Left forelimb (tissue), 1 donor: ENCODE measurements at regions not wholly inside any gene's neighbourhood (a gene's known extent, or its start where the extent isn't known, plus 50 kb on each side); places are given as distances from the start of the nearest gene placed in this dataset.
"Not testable (repeated sequence)": the region's sequence is repeated elsewhere in the genome, so short reads cannot be mapped to it uniquely, and the experiment has no call there.

Experiments
- DNase-seq: peaks from one replicate; pipeline ENCODE4 v3.0.0-alpha.2; 2018; ENCODE audit warnings: low spot score

DNA sequence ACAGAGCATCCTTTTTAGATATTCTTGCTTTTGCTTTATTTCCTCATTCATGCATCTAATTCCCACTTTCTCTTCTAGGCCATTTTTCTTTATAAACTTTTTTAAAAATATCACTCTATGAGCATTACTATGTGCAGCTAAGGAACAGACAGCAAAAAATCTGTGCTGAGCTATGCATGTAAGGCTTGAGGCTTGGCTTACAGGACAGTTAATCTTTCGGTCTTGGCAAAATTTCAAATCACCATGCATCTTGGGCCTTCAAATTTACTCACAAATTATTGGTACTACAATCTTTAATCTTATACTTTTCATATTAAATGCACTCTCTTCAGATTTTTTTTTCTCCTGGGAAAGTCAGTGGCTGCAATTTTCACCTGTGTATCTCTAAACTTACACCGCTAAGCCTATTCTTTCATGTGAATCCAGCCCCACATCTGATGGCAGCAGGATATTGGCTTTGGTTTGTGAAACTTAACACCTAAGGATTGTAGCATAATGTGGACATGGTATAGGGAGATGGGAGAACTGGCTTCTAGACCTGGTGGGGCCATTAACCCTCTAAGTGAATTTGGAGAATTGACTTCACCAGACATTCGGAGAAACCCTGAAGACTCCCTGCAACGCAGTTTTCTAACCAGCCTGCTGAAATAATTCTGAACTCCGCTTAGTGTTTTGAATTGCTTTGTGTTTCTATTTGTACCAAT is 278.3 kb downstream of the SPRY1 start:
- no peak for DNase-seq

DNA sequence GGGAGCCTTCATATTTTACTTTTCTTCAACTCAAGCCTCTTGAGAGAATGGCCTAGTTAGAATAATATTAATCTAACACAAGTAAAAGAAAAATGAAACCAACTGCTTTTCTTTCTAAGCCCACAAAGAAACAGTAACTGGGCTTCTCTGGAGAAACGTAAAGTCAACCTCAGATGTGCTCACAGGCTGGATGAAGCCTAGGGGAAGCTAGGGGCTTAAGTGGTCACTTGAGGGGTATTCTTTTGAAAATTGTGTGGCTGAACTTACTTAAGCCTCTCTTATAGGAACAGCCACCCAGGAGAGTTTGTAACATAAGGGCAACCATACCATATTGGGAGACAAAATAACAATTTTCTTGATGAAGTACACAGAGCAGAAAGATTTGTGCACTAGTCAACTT is 279.0 kb downstream of the SPRY1 start:
- no peak for DNase-seq

DNA sequence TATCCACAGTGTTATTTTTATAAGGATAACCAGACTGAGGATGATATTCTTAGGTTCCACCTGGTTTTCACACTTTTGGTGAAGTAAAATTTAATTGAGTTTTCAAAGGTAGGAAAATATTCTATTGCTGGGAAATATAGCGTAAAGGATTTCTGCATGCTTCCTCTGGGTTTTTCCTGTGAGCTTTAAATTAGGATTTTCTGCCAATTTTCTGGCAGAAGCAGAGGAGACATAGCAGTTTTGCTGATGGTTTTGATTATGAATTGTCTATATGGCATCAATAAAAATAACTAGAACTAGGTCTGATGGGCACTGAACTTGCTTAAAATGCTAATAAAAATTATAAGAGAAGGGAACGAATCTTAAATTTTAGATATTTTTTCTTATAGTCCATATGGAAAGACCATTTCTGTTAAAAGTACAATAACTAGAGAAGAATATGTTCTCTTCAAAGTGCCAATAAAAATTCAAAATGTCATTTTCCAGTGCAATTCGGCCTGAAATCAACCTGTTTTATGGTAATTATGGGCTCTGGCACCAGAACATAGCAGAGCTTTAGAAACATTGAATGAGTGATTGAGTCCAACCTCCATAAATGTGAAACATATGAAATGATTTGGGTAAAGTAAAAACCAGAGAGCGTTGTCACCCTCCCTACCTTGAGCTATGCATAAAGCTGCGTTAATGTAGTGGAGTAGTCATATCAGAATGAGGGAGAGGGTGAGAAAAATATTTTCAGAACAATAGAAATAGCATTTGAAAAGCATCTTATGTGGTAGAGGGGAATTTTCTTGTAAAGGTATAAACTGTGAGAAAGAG is 279.7 kb downstream of the SPRY1 start:
- no peak for DNase-seq

DNA sequence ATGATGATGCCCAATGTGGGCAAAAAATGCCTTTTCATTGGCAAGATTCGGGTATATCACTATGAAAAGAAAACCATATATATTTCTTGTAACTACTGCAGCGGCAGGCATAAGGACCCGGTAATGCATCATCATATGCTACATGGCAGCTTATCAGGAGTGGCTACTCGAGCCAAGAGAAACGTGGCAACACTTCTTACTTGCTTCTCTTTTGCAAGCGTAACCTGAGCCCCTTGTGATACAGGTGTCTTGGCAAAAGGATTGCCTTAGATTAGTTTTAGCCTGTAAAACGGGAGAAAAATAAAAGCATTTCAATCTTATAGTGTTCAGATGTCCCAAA is 280.3 kb downstream of the SPRY1 start:
- no peak for DNase-seq

DNA sequence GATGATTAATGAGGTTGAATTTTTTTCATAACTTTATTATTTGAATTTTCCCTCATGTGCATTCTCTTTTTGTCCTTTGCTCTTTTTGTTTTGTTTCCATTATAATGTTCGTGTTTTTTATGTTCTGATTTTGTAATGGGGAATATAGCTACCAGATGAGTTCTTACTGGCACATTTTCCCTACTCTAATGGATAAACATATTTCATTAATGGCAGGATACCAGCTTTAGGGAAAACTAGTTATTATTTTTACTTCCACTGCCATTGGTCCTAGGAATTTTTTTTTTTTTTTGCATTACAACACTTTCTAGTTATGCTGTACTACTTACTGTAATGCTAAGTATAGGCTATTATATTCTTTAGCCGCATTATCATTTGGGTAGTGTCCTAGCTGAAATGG is 286.3 kb downstream of the SPRY1 start:
- no peak for DNase-seq

DNA sequence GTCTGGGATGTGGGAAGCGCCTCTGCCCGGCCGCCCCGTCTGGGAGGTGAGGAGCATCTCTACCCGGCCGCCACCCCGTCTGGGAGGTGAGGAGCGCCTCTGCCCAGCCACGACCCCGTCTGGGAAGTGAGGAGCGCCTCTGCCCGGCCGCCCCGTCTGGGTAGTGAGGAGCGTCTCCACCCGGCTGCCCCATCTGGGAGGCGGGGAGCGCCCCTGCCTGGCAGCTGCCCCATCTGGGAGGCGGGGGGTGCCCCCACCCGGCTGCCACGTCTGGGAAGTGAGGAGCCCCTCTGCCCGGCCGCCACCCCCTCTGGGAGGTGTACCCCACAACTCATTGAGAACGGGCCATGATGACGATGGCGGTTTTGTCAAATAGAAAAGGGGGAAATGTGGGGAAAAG is 288.3 kb downstream of the SPRY1 start:
- DNase-seq: not testable (repeated sequence)

DNA sequence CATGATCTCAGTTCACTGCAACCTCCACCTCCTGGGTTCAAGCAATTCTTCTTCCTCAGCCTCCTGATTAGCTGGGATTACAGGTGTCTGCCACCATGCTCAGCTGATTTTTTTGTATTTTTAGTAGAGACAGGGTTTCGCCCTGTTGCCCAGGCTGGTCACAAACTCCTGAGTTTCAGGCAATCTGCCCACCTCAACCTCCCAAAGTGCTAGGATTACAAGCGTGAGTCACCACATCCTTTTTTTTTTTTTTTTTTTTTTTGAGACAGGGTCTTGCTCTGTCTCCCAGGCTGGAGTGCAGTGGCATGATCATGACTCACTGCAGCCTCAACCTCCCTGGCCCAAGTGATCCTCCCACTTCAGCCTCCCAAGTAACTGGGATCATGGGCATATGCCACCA is 298.9 kb downstream of the SPRY1 start:
- DNase-seq: not testable (repeated sequence)

DNA sequence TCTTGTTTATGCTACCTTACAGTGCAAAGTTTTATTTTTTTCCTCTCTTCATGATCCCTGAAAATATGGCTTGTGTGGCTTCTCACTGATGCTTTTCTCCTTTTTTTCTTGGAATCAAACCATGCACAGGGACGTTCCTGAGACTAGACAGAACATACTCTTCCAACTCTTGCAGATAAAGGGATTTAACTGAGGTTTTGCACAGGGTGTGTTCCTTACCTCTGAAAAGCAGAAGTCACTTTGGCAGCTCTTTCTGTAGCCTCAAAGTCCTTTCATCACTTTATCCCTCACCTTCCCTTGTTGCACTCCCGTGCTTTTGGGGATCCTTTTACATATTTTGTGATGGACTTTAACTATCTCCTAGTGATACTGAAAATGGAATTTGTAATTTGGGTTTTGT is 300.1 kb downstream of the SPRY1 start:
- DNase-seq: no peak

DNA sequence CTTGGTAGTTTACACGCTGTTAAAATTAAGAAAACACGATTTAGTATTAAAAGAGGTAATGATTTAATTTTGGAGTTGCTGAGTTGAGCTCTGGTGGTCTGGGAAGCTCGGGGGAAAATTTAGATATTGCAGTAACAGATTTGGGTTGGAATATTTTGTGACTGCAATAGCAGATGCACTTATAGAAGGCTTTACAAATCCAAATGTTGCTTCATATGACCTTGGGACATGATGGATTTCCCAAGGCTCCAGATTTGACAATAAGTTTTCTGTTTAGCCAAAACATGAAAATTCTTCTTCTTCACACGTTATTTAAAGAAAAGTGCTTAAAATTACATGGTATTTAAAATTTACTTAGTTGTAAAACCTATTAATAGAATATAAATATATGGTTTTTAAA is 302.0 kb downstream of the SPRY1 start:
- no peak for DNase-seq

DNA sequence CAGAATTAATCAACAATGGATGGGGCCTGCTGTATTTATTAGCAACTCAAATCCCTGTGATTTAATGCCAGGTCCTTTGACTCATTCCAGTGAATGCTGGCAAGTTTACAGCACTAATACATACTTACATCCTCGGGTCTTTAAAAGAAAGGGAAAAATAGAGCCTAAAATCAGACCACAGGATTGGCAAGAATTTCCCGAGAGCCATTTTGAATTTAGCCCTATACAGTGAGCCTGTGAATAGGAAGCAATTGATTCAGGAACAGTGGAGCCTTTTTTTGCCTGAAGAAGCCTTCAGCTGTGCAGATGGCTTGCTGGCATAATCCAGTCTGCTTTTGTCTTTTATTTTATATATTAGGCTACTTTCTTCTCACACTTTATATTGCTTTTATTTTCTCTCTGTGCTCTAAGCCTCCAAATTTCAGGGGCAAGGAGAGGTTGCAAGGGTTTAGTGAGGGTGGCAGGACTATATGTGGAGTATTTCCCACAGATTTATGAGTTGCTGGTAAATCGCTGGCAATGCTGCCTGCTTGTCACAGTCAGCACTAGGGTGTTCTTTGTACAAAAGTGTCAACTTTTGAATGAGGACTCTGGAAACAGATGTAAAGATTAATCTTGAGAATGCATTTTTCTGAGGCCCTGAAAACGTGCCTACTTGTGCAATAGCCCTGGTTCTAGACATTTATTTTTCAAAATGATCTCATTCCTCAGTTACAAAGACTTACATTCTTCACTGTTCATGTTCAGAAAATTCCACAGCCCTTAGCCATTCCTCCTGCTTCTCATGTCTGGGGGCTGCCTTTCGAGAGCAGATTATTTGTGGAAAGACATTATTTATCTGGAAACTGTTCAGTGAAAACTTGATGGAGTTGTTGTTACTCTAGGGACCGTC is 303.5 kb downstream of the SPRY1 start:
- DNase-seq: no peak

DNA sequence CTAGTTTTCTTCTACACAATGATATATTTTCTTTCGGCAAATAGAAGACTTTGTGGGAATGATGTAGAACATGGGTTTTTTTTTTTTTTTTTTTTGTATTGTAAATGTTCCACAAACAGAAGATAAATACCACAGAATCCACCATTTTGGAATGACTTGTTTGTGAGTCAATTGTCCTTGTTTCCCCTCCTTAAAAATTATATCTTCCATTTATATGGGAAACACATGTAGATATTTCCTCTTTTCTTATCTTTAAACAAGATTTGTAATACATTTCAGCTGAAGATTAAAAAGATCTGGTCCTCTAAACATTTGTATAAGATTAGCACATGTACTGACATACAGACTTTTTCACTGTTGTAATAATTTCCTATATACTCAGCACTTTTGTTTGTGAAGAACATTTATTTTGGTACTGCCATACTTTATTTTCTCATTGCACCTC is 304.6 kb downstream of the SPRY1 start:
- no peak for DNase-seq

DNA sequence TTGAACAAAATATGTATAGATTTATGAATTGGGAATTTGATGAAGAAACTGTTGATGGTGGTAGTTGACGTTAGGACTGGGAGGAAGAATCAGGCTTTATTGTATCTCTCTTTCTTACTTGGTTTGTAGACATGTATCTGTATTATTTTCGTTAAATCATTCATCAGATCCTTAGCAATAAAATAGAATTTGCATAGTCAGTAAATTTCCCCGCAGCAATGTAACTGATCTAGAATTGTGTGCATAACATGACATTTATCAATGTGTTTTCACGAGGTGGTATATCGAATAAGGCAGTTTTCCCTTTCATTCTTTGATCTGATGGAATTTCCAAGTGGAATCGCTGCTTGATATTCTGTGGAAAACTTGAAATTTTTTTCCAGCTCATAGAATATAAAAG is 308.8 kb downstream of the SPRY1 start:
- no peak for DNase-seq

DNA sequence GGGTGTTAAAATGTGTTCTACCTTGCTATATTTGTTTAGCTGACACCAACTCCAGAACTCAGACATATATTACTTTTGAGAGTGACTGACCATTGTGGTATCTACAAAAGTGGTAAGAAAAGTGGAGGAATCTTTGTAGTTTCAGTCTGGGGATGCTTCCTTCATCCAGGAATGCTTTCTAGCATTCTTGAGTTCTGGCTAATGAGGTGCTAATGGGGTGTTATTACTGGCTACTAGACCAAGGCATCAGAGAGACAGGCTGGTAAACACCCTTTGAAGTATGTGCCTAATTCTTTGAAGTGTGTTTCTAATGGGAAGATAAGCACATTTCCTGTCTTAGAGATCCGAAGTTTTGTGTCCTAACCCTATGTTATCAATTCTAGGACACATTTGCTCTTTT is 310.4 kb downstream of the SPRY1 start:
- no peak for DNase-seq

DNA sequence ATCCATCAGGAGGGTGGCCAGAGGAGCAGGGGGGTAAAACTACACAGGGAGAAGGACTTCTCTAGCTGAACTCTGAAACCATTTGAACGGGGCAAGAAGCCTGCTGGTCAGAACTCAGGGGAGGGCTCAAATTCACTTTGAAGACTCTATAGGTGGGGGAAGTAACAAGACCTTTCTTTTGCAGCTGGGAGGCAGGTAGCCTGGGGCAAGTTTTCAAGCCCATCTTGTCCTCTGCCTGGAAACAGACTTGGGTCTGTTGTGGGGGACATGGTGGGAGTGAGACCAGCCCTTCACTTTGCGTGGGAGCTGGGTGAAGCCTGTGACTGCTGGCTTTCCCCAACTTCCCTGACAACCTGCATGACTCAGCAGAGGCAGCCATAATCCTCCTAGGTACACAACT is 312.3 kb downstream of the SPRY1 start:
- no peak for DNase-seq

DNA sequence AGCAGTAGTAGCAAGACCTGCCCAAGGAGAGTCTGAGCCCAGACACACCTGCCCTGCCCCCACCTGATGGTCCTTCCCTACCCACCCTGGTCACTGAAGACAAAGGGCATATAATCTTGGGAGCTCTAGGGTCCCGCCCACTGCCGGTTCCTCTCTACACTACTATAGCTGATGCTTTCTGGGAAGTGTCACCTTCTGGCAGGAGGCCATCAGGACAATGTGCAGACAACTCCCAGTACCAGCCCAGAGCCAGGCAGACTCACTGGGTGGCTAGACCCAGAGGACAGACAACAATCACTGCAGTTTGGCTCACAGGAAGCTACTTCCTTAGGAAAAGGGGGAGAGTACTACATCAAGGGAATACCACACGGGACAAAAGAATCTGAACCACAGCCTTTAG is 312.7 kb downstream of the SPRY1 start:
- DNase-seq: no peak

DNA sequence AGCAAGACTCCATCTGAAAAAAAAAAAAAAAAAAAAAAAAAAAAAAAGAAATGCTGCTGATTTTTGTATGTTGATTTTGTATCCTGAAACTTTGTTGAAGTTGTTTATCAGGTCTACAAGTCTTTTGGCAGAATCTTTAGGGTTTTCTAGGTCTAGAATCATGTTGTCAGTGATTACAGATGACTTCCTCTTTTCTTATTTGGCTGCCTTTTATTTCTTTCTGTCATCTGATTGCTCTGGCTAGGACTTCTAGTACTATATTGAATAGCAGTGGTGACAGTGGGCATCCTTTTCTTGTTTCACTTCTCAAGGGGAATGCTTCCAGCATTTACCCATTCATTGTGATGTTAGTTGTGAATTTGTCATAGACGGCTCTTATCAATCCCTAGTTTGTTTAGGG is 334.4 kb downstream of the SPRY1 start:
- DNase-seq: no peak

DNA sequence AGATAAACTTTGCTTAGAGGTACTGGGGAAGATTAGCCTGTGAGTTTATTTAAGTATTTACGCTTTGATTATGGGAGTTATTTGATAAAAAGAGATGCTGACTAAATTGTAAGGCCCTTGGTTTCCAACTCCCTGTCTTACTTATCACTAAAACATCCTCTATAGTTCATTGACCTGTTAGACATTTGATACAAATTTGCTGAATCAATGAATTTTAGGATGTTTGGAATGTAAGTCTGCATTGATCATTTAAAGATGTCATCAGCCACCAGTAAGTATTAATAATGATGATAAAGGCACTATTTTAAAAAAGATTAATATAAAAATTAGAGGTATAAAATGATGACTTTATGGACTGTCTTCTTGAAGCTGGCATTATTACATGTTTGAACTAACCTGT is 340.6 kb downstream of the SPRY1 start:
- DNase-seq: no peak

DNA sequence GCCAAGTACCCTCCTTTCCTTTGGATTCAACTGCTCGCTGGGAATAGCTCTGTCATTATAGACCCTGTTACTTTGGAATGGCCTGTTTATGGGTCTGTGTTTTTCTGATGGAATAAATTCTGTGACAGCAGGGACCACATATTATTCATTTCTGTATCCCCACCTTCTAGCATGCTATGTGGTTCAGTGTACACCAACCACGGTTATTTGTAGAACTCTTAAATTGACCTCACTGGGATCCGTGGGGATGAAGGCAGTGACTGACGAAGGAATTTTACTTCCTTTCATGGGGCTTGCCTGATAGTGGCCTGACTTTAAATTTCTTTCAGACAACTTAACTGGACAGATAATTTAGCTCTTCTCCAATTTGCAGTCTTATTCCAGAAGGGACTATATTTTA is 343.2 kb downstream of the SPRY1 start:
- no peak for DNase-seq

DNA sequence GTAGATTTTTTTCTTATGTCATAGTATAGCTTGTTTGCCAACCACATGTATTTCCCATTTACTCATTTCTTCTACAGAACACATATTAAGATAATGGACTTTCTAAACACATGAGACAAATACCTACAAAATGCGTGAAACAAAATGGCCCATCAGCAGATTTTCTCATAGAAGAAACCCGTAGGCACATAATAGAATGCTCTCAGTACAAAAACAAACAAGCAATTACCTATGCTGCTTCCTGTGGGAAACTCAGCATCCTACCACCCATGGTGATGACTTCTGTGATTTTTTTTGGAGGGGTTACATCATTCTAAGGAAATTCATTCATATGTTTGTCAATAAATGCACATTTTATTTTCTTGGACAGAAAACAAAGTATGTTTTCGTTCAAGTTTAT is 343.6 kb downstream of the SPRY1 start:
- no peak for DNase-seq

DNA sequence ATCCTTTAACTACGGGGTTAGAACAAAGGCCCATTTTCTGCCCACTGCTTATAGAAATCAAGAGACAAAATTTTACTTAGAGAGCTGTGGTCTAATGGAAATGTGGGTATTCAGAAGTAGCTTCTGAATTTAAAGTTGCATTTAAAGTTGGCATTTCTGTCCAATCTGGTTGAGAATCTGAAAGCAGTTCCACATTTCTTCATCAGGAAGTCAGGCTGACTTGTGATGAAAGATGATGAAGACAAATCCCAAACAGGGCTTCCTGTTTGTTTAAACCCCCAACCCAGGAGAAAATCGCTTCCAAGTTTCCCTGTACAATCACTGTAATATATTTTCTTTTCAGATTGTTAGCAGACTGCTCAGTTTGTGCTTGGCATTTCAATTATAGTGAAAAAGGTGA is 345.3 kb downstream of the SPRY1 start:
- no peak for DNase-seq

DNA sequence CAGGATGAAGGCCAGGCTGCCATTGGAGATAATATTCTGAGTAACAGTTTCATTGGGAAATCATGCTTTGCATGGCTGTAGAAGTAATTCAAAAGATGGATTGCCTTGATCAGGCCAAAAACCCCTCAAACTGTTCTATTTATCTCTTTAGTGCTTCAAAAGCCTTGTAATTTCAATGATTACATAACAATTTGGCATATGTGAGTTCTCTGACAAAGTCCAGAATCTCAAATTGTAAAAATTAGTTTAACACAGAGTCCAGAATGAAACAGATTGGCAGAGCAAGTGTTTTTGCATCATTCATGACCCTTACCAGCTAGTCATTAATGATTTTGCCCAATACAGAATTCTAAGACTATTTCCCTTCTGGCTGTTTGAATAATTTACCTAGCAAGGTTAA is 347.3 kb downstream of the SPRY1 start:
- DNase-seq: no peak

DNA sequence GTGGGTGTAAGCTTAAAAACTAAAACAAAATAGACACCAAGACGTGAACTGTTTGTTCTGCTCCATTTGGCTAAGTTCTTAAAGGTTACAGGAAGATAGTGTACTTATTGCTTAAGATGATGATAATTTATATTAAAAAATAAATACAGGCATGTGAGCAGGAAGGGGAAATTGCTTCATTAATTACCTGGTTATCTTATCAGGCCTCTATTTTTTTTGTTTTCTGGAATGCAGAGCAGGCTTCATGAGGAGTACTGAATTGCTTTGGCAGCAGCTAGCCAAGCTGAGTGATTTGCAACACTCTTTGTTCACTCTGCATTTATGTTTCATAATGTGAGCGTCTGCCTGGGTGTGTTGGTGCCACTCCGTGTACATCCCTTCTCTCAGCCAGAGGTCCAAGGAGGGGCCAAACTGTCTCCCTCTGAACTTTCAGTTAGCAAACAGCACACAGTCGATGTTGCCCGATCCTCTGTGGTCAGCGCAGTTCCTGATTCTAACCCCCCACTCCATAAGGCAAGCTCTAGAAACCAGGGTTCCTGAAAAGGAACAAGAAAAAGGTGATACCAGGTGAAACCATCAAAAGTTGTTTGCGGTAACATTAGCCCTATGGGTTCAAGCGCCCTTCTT is 348.2 kb downstream of the SPRY1 start:
- no peak for DNase-seq
